Cerebellar cortex (tissue), 1 donor: ENCODE measurements at regions not wholly inside any gene's neighbourhood (a gene's known extent, or its start where the extent isn't known, plus 50 kb on each side); places are given as distances from the start of the nearest gene placed in this dataset.
"Not testable (repeated sequence)": the region's sequence is repeated elsewhere in the genome, so short reads cannot be mapped to it uniquely, and the experiment has no call there.

Experiments
- DNase-seq: peaks from one replicate; pipeline ENCODE4 v3.0.0-alpha.2; 2015; ENCODE audit warnings: low spot score

DNA sequence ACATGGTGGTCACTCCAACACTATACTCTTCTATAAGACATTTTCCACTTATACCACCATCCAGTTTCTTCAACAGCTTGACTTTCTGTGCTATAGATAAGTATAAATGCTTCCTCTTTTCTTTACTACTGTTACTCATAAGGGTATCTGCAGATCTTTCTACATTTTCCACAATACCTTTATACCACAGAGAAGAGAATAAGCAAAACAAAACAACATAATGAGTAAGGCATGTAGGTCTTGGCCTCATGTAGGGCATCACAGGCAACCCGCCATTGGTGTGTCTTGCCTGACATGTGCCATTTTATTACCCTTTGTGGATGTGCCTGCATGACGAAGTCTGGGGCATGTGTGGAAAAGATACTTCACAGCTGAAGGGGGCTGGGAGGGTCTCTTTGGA, 265.3 kb upstream of the STARD13 start:
- DNase-seq, result no peak

DNA sequence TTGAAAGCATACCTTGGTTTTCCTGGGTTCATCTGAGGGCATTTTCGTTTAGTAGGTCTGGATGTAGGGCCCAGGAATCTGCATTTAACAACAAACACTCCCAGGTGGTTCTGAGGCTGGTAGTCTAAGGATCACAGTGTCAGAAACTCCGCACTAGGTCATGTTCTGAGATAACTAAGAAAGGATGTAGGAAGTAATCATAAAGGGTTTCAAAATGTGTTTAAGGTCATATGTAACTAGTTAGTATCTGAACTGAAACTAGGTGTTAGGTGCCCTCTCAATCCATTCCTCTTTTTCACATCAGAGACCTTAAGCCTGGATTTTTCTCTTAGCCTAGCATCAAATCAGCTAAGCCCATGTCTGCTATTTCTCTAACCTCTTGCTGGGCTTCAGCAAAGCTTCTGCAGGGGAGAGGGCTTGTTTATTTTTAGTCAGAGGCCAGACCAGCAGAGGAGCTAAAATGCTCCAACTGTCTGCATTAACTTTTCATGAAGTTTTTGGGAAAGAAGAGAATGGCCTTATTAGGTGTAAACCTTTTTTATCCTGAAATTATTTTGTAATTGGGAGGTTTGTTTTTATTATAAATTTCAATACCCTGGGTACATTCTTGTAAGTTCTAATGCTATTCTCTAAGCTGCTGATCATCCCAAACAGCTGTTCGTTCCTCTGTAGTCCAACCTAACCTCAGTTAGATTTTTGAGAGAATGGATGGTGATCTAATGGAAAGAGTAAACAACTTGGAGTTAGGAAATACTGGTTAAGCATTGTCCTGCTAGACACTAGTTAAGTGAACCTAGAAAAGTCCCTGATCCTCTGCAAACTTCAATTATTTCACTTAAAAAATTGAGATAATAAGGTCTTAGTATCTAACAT, 262.8 kb upstream of the RFC3 start:
- DNase-seq, result no peak

GRCh38 chr13:33556828-33557227, 261.1 kb upstream of the RFC3 start:
- no peak for DNase-seq

- DNase-seq, result peak; percentile 58
Observed at GRCh38 chr13:33560726-33561125, 257.2 kb upstream of the RFC3 start.

DNA sequence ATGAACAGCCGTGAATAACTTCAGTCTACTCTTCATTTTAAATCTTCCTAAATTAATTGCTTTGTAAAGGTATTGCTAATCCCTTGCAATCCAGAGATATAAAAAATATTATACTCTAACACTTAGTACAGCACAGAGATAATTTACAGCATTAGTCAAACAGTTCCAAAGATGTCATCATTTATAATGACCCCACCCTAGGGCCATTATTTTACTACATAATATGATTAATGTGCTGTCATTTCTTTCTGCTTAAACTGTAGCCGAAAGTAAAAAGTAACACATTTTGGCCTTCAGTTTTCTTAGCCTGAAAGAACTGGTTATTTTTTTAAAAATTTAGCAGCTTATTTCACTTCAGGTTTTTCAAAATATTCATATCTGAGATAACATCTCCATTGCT, 256.3 kb upstream of the RFC3 start:
- DNase-seq, result no peak

DNA sequence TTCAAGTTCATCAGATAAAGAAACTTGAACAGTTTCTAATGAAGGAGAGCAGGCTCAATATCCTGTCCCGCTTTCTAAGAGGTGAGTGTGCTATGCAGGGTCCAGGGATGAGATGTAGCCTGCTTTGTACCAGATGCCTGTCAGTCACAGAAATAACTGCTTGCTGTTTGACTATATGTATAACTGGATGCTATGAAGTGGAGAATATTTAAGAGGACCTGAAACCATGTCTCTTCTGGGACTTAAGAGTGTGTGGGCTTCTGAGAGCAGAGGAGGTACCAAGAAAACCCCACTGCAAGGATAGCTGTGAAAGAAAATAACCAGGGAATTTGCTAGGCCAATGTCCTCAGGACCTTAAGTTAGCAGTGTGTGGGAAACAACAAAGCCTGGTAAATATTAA, 246.3 kb upstream of the RFC3 start:
- DNase-seq, result no peak

DNA sequence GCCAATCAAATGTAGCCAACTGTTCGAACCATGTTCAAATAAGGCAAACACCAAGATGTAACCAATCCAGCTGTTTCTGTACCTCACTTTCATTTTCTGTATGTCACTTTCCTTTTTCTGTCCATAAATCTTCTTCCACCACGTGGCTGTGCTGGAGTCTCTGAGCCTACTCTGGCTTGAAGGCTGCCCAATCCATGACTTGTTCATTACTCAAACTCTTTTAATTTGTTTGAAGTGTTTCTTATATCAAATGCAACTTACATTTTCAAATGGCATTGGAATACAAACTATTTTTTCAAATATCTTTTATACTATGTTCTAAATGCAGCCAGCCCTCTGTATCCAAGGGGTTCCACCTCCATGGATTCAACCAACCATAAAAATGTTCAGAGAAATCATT, 245.6 kb upstream of the RFC3 start:
- not testable (repeated sequence) for DNase-seq

- no peak for DNase-seq
Observed at GRCh38 chr13:33575378-33575777, 242.6 kb upstream of the RFC3 start.

GRCh38 chr13:33577007-33577406, 240.9 kb upstream of the RFC3 start:
- no peak for DNase-seq

GRCh38 chr13:33578786-33579185, 239.2 kb upstream of the RFC3 start:
- DNase-seq, result no peak

DNA sequence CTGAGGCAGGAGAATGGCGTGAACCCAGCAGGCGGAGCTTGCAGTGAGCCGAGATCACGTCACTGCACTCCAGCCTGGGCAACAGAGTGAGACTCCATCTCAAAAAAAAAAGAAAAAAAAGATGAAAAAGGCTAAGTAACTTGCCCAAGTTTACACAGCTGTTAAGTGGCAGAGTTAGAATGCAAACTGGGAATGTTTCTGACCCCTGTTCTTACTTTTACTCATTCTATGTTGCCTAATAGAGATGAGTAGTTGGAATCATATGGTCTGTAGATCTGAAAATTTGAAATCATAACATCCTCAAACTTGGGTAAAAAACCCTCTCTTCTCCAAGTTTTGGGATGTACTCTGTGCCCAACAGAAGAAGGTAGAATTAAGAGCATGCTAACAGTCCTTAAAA, 235.8 kb upstream of the RFC3 start:
- no peak for DNase-seq

DNA sequence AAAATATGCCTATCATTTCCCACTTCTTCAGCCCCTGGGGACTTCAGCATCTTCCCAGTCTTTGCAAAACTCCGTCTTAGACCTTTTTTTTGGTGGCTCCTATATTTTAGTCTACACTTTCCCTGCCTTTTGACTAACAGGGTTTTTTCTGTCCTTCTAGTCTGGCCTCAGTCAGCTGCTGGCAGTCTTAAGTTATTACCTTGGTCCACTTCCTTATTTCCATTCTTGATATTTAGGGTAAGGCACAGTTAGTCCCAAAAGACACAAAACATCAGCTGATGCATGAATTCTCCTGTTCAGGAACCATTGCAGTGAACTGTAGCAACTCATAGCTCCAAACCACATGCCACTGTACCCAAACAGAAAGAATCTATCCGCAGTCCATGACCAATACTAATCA, 234.6 kb upstream of the RFC3 start:
- no peak for DNase-seq

GRCh38 chr13:33590936-33591335, 227.0 kb upstream of the RFC3 start:
- no peak for DNase-seq

DNA sequence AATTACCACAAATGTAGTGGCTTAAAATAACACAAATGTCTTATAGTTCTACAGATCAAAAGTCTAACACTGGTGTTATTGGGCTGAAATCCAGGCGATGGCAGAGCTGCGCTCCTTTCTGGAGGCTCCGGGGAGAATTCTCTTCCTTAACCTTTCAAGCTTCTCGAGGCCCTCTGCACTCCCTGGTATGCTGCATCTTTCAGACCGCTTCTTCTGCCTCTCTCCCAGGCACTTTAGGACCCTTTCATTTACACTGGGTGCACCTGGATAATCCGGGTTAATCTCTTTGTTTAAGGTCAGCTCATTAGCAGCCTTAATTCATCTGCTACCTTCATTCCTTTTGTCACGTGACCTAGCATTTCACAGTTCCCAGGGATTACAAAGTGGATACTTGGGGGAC, 211.3 kb upstream of the RFC3 start:
- no peak for DNase-seq

DNA sequence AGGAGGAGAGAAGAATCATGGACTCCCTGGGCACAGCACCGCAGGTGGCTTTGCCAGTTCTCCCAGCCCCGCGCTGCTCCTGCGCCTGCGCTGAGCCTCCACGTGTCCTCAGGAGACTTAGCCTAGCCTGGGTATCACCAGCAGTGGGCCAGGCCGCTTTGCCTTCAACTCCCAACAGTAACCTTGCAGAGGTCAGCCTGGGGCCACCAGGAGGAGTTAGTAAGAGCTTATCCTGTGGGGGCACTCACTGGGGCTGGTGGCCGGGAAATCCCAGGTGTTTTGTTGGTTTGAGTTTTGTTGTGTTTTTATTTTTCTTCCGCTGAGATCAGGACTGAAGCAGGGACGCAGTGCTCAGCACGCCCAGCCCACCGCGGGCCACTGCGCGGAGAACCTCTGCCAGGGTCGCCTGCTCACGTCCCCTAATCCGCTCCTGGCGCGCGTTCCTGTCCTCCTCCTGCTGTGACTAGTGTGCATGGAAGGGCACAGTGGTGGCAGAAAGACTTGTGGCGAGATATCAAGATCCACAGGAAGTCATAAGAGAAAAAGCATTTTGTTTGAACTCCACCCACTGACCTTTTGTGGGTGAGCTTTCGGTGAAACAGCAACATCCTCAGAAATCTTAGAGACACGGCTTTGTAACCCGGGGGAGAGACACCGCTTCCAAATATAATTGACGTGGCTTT, 207.4 kb upstream of the RFC3 start:
- DNase-seq, result peak; percentile 58

DNA sequence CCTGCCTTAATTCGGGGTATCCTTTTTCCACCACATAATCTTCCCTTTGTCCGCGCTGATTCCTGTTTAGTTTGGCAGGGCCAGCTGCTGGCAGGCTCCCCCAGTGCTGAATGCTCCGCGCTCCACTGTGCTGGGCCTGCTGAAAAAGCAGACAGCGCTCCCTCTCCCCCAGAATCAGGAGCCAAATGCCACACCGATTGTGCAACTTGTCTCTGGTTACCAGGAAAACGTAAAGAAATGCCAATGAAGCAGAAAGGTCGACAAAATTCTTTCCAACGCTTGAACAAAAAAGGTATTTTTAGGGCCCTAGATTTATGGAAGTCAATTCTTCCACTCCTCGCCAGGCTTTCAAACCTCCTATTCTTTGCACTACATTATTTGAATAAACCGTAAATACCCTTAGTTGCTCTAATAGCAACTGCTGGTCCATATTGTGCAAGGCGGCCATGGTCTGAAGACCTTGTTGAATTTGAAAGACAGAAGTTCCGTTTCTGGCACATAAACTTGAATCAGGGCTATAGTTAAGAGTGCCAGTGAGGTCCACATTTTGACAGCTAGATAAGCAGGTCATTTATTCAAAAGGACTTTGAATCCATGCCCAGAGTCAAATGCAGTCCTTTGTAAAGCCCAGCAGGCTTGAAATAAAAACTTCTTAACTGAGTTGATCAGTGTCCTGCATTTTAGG, 206.7 kb upstream of the RFC3 start:
- peak; percentile 72 for DNase-seq

DNA sequence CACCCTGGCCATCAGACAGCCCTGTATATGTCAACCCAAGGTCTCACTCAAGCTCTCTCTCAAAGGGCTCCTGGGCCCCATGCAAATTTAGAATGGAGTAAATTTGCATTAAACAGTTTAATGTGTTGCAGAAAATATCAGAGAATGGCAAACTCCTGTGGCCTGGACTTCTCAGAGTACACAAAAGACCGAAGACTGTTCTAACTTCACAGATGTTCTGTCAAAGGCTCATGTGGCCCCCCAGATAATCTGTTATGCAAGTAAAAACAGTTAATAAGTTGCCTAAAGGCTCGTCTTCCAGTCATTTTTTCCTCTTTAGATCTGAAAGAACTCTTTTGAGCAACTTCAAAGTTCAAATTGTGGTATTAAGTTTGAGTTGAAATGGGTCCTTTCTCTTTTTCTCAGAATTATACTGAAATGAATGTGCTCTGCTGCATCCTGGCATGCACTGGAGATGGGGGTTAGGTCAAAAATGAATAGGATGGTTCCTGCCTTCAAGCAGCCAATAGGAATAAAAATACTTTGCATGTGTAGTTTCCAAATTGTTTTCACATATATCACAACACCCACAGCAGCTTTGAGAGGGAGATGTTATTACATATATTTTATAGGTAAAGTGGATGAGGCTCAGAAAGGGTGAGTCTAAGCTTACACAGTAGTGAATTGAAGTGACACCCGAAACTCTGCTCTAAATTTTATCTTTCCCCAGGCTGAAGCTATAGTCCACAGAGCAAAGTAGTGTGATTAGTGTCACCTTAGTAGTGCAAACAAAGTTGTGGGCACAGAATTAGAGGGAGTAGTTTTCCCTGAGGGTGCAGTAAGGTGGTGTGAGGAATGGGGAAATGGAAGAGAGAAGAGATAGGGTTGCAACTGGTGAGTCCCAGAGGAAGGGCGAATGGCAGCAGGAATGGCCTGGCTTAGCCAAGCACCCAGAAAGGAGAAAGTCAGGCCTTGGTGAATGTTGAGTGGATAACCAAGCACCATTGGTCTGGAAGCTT, 205.0 kb upstream of the RFC3 start:
- DNase-seq, result no peak

DNA sequence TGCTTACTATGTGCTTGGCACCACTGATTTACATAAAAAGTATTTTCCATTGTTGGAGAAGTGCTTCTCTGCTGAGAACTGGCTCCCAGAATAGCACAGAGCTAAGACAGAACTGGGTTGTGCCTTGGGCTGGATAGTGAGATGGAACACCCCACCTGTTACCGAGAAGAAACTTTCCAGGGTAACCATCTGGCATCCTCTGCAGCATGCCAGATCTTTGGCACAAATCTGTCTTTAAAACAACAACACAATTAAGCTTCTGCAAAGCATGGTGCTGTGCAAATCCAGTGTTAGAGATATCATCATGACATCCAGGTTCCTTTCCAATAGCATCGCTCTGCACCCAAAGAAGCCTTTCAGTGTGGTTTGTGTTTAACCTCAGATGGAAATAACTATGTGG, 202.5 kb upstream of the RFC3 start:
- peak; percentile 92 for DNase-seq

GRCh38 chr13:33616130-33616529, 201.8 kb upstream of the RFC3 start:
- no peak for DNase-seq

DNA sequence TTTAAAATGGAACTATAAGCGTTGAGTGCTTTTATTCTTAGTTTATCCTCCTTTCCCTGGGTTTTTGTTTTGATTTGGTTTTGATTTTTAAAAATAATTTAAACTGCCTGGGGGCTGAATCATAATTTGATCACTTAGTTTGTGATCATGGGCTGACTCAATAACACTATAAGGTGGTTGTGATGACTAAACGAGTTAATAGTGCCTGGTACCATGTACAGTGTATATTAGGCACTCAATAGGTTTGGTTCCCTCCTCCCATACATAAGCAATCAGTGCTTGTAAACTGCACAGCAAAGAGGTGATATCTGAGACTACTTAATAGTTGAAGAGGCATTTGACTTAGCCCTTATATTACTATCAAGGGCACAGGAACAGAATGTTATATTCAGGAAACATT, 200.9 kb upstream of the RFC3 start:
- no peak for DNase-seq

DNA sequence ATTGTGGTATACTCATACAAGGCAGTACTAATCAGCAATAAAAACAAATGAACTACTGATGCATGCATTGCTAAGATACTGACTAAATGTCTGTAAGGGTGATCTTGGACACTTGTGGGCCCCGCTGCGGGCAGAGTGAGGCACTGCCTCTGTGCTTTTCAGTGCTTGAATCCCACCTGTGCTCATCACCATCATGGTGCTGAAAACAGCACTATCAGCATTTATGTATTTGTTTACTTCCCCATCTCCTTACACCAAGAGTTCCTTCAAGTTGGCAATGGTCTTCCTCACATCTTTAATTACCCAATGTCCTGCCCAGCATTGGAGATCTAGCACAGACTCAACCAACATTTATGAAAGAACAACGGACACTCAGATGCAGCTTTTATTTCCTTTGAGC, 193.7 kb upstream of the RFC3 start:
- no peak for DNase-seq

GRCh38 chr13:33624740-33625139, 193.2 kb upstream of the RFC3 start:
- no peak for DNase-seq
